RWPE2 (cell line): ENCODE measurements at regions not wholly inside any gene's neighbourhood (a gene's known extent, or its start where the extent isn't known, plus 50 kb on each side); places are given as distances from the start of the nearest gene placed in this dataset.

Experiments used
- ATAC-seq: fragments of 200-7000 bp; cut with Tn5 transposase; 3 replicates; pipeline ENCODE4 v1.9.1; 2021; ENCODE audit warnings: low read depth
- DNase-seq: peaks from one replicate; pipeline ENCODE4 v3.0.0-alpha.2; 2020; ENCODE audit warnings: low spot score
- H3K27ac ChIP-seq: fragments of 450-650 bp; 2 replicates; pipeline ENCODE4 v1.5.1; 2017; ENCODE audit warnings: mild to moderate bottlenecking; ENCODE audit not compliant: poor library complexity, severe bottlenecking
- H3K27me3 ChIP-seq: fragments of 250-450 bp; sonication (Bioruptor Pico); 2 replicates; pipeline ENCODE4 v1.5.1; 2021; ENCODE audit warnings: mild to moderate bottlenecking, moderate library complexity; ENCODE audit not compliant: insufficient read depth, poor library complexity, severe bottlenecking
- H3K36me3 ChIP-seq: fragments of 250-450 bp; sonication (Bioruptor Pico); 2 replicates; pipeline ENCODE4 v1.5.1; 2020; ENCODE audit warnings: low read depth, mild to moderate bottlenecking, moderate library complexity
- H3K4me1 ChIP-seq: fragments of 250-450 bp; sonication (Bioruptor Pico); 2 replicates; pipeline ENCODE4 v1.5.1; 2021; ENCODE audit warnings: mild to moderate bottlenecking, moderate library complexity; ENCODE audit not compliant: insufficient read depth, poor library complexity, severe bottlenecking
- H3K4me3 ChIP-seq: fragments of 250-450 bp; sonication (Bioruptor Pico); 2 replicates; pipeline ENCODE4 v1.5.1; 2021; ENCODE audit warnings: mild to moderate bottlenecking, moderate library complexity; ENCODE audit not compliant: severe bottlenecking
- H3K9me3 ChIP-seq: fragments of 250-450 bp; sonication (Bioruptor Pico); 2 replicates; pipeline ENCODE4 v1.5.1; 2021; ENCODE audit warnings: mild to moderate bottlenecking, moderate library complexity; ENCODE audit not compliant: severe bottlenecking
- TF ChIP-seq, protein P1 (sequence below): fragments of 450-650 bp; IDR thresholded peaks from one replicate; pipeline ENCODE4 v1.5.1; 2017; ENCODE audit warnings: mild to moderate bottlenecking, moderate library complexity; ENCODE audit not compliant: poor library complexity, severe bottlenecking

DNA sequence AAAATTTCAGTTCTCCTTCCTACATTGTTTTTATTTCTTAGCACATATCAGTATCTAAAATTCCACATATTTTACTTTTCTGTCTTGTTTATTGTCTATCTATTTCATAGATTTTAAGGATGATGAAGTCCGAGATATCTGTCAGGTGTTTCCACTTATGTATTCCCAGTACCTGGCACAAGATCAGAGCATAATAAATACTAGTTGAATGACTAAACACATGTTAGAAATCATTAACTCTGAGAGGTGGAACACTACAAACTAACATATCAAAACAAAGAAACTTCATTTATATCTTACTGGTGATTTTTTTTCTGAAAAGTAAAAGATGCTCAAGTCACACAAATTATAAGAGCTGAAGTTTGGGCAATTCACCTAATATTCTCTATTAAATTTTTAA, 1208.3 kb downstream of the PCDH9 start:
- no peak for DNase-seq

DNA sequence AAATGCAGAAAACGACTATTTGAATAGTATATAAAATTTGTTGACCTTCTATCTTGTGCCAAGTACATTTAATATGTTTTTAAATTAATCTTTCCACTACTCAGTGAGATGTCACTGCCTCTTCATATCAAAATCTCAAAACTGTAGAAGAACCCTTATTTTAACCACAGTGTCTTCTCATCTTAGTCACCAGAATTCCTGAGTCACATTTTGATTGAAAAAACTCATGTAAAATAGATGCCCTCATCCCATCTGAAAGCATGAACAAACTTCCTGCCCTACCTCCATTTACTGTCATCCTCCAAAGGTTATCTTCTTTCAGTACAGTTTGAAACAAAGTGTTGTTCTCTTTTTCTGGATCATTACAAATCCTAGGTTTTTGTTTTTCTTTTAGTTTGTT, 1215.4 kb downstream of the PCDH9 start:
- Histone ChIP-seq H3K27me3 (no peaks in the 10 kb centered on the region), H3K27ac (no peak overlapping the region), H3K36me3 (no peaks in the 10 kb centered on the region), H3K4me1 (no peaks in the 10 kb centered on the region), H3K9me3 (no peaks in the 10 kb centered on the region), H3K4me3 (no peak overlapping the region)
- no peak; the same call in 2 of the 3 replicates for ATAC-seq
- TF ChIP-seq, protein P1, sequence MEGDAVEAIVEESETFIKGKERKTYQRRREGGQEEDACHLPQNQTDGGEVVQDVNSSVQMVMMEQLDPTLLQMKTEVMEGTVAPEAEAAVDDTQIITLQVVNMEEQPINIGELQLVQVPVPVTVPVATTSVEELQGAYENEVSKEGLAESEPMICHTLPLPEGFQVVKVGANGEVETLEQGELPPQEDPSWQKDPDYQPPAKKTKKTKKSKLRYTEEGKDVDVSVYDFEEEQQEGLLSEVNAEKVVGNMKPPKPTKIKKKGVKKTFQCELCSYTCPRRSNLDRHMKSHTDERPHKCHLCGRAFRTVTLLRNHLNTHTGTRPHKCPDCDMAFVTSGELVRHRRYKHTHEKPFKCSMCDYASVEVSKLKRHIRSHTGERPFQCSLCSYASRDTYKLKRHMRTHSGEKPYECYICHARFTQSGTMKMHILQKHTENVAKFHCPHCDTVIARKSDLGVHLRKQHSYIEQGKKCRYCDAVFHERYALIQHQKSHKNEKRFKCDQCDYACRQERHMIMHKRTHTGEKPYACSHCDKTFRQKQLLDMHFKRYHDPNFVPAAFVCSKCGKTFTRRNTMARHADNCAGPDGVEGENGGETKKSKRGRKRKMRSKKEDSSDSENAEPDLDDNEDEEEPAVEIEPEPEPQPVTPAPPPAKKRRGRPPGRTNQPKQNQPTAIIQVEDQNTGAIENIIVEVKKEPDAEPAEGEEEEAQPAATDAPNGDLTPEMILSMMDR = no peak
- DNase-seq = no peak

More for the DNA sequence above, 1208.3 kb downstream of the PCDH9 start:
- no peaks in the 10 kb centered on the region for H3K27me3 ChIP-seq
- H3K4me1 ChIP-seq = no peaks in the 10 kb centered on the region
- no peak overlapping the region for H3K4me3 ChIP-seq
- TF ChIP-seq, protein P1 = no peak
- no peak for ATAC-seq
- no peaks in the 10 kb centered on the region for H3K9me3 ChIP-seq
- no peak overlapping the region for H3K27ac ChIP-seq
- no peaks in the 10 kb centered on the region for H3K36me3 ChIP-seq

DNA sequence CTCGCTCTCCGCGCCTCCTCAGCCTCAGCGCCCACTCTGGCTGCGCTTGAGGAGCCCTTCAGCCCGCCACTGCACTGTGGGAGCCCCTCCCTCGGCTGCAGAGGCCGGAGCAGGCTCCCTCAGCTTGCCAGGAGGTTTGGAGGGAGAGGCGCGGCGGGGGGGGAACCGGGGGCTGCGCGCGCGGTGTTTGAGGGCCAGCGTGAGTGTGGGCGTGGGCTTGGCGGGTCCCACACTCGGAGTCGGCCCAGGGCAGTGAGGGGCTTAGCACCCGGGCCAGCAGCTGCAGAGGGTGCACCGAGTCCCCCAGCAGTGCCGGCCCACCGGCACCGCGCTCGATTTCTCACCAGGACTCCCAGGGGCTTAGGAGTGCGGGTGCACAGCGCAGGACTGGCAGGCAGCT, 1220.9 kb downstream of the PCDH9 start:
- ATAC-seq = no peak
- DNase-seq = no peak
- TF ChIP-seq, protein P1 = no peak
- no peaks in the 10 kb centered on the region for H3K27me3 ChIP-seq
- H3K27ac ChIP-seq = no peak overlapping the region
- H3K4me1 ChIP-seq = no peaks in the 10 kb centered on the region
- no peaks in the 10 kb centered on the region for H3K36me3 ChIP-seq
- no peak overlapping the region for H3K4me3 ChIP-seq
- H3K9me3 ChIP-seq = no peaks in the 10 kb centered on the region

DNA sequence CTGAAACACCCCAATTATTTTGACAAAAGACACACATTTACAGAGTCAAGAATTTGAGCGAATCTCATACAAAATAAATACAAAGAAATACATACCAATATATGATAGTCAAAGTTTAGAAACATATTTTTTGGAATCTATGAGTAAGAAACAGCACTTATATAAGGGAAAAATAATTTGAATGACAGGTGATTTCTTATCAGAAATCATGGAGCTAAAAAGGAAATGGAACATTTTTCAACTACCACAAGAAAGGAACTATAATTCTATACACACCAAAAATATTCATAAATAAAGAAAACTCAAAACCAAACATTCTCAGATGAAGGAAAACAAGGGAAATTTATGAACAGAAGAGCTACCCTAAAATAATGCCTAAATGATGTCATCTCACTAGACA, 1226.6 kb downstream of the PCDH9 start:
- H3K4me3 ChIP-seq = no peak overlapping the region
- DNase-seq = no peak
- no peak overlapping the region for H3K27ac ChIP-seq
- no peaks in the 10 kb centered on the region for H3K9me3 ChIP-seq
- H3K27me3 ChIP-seq = no peaks in the 10 kb centered on the region
- H3K4me1 ChIP-seq = peaks cover 3% of the 10 kb centered on the region
- no peaks in the 10 kb centered on the region for H3K36me3 ChIP-seq
- TF ChIP-seq, protein P1 = no peak
- no peak for ATAC-seq

DNA sequence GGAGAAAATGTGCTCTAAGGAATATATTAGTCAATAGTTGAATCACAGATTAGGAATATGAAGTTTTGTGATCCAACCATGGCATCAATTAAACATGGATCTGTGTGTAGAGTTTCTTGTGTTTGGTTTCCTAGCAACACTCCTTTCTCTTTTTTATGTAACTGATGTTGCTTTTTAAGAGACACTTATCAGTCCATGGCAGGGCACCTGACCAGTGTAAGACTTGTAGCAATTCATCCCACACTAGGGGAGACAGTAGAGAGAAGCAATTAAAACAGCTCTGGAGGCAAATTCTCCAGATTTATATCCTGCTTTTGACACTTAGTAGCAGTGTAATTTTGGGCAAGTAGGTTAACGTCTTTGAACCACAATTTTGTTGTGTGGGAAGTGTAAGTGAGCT, 1229.0 kb downstream of the PCDH9 start:
- ATAC-seq (no peak), DNase-seq (no peak)
- H3K27me3 ChIP-seq = no peaks in the 10 kb centered on the region
- H3K9me3 ChIP-seq = no peaks in the 10 kb centered on the region
- H3K4me1 ChIP-seq = peaks cover 3% of the 10 kb centered on the region
- H3K4me3 ChIP-seq = no peak overlapping the region
- H3K36me3 ChIP-seq = no peaks in the 10 kb centered on the region
- no peak overlapping the region for H3K27ac ChIP-seq
- TF ChIP-seq, protein P1 = no peak
